OCI-LY7 (cell line): ENCODE measurements at regions not wholly inside any gene's neighbourhood (a gene's known extent, or its start where the extent isn't known, plus 50 kb on each side); places are given as distances from the start of the nearest gene placed in this dataset.

ENCODE experiments used
- BruUV-seq: library from RNA; stranded (reverse); fragments of 400-500 nt; replicated peaks from 2 replicates; lab custom pipeline; 2021; lab: Mats Ljungman, UMichigan
- CTCF ChIA-PET: fragments of 300-600 bp; sonication (Branson Sonifier 250); formaldehyde crosslinking; loops from one replicate; lab custom pipeline; 2022; ENCODE audit warnings: antibody characterized with exemption; ENCODE audit not compliant: unreplicated experiment; lab: Charles Lee
- POLR2A ChIA-PET: fragments of 300-600 bp; sonication (Branson Sonifier 250); formaldehyde crosslinking; loops from one replicate; lab custom pipeline; 2022; ENCODE audit warnings: antibody characterized with exemption; lab: Charles Lee
- DNase-seq: peaks from one replicate; pipeline ENCODE4 v3.0.0-alpha.2; 2015; ENCODE audit warnings: low spot score
- H2AFZ ChIP-seq: fragments of 200-600 bp; sonication (generic), shearing (Covaris generic); 2 replicates; pipeline ENCODE4 v1.6.1; 2014; ENCODE audit warnings: mild to moderate bottlenecking, antibody characterized with exemption, low read length, moderate library complexity
- H3K27ac ChIP-seq: fragments of 200-600 bp; sonication (generic); 2 replicates; pipeline ENCODE4 v1.5.1; 2014; ENCODE audit warnings: mixed run types, low read depth, mild to moderate bottlenecking, moderate library complexity, low read length, inconsistent platforms; ENCODE audit not compliant: poor library complexity, severe bottlenecking
- H3K36me3 ChIP-seq: fragments of 200-600 bp; sonication (generic); 2 replicates; pipeline ENCODE4 v1.6.1; 2014; ENCODE audit warnings: mild to moderate bottlenecking, antibody characterized with exemption, low read length, moderate library complexity, mixed read lengths; ENCODE audit not compliant: insufficient read depth
- H3K4me1 ChIP-seq: fragments of 200-600 bp; sonication (generic); 2 replicates; pipeline ENCODE4 v1.5.1; 2014; ENCODE audit warnings: mild to moderate bottlenecking, low read length; ENCODE audit not compliant: insufficient read depth, poor library complexity, severe bottlenecking
- H3K4me2 ChIP-seq: fragments of 200-600 bp; sonication (generic); 2 replicates; pipeline ENCODE4 v1.6.1; 2014; ENCODE audit warnings: mild to moderate bottlenecking, low read length
- H3K4me3 ChIP-seq: fragments of 200-600 bp; sonication (generic); 2 replicates; pipeline ENCODE4 v1.5.1; 2014; ENCODE audit warnings: mild to moderate bottlenecking, low read depth, low read length; ENCODE audit not compliant: poor library complexity, severe bottlenecking
- H3K79me2 ChIP-seq: fragments of 200-600 bp; sonication (generic); 2 replicates; pipeline ENCODE4 v1.6.1; 2016; ENCODE audit warnings: low read depth, mild to moderate bottlenecking, low read length, moderate library complexity, mixed read lengths; ENCODE audit not compliant: insufficient read depth
- H3K9me2 ChIP-seq: fragments of 200-600 bp; sonication (generic); 2 replicates; pipeline ENCODE4 v1.6.1; 2016; ENCODE audit warnings: mild to moderate bottlenecking, low read length, mixed read lengths; ENCODE audit not compliant: insufficient read depth
- H3K9me3 ChIP-seq: fragments of 200-600 bp; sonication (generic); 2 replicates; pipeline ENCODE4 v1.6.1; 2014; ENCODE audit warnings: mild to moderate bottlenecking, mixed run types, low read length, mixed read lengths
- H4K20me1 ChIP-seq: fragments of 200-600 bp; sonication (generic); 2 replicates; pipeline ENCODE4 v1.6.1; 2014; ENCODE audit warnings: mild to moderate bottlenecking, antibody characterized with exemption, low read length, moderate library complexity, mixed read lengths; ENCODE audit not compliant: insufficient read depth
- CTCF ChIP-seq: fragments of 200-600 bp; sonication (generic); conservative IDR thresholded peaks from 2 replicates; pipeline ENCODE4 v1.5.1; 2014; ENCODE audit warnings: mild to moderate bottlenecking, antibody characterized with exemption, low read length, moderate library complexity, mixed read lengths
- EZH2phosphoT487 ChIP-seq: fragments of 200-600 bp; sonication (generic); IDR thresholded peaks from 2 replicates; pipeline ENCODE4 v1.6.1; 2018; ENCODE audit warnings: low read depth, borderline replicate concordance, mild to moderate bottlenecking, mixed run types, antibody characterized with exemption, low read length, moderate library complexity, mixed read lengths
- intact Hi-C: fragments of 100-400 bp; cut with micrococcal nuclease; formaldehyde crosslinking; loops from one replicate; pipeline ENCODE4 v1.10.0; 2022; ENCODE audit not compliant: unreplicated experiment

- ChIA-PET POLR2A (interaction anchor here (0.5 to 0.7 kb wide), 2 partner anchors 11 to 432 kb away, joined by 3 to 4 read pairs; no protein-coding TSS in a partner anchor), CTCF (no interaction called here)
- no peaks in the 10 kb centered on the region for H3K4me1 ChIP-seq
- no peak overlapping the region for H3K4me3 ChIP-seq
- no peak overlapping the region for H3K4me2 ChIP-seq
- H3K79me2 ChIP-seq, result no peaks in the 10 kb centered on the region
- H3K27ac ChIP-seq, result no peak overlapping the region
- H3K9me2 ChIP-seq, result no peaks in the 10 kb centered on the region
- no peaks in the 10 kb centered on the region for H3K9me3 ChIP-seq
- H2AFZ ChIP-seq, result no peak overlapping the region
- H4K20me1 ChIP-seq, result no peaks in the 10 kb centered on the region
- intact Hi-C loops, result no loop called here
- DNase-seq, result no peak
- H3K36me3 ChIP-seq, result no peaks in the 10 kb centered on the region
- no peak for TF ChIP-seq EZH2phosphoT487
- TF ChIP-seq CTCF, result no peak
- BruUV-seq, result no TSS peak
These were observed 227.2 kb downstream of the SLC6A15 start for GRCh38 chr12:84685379-84685778.

DNA sequence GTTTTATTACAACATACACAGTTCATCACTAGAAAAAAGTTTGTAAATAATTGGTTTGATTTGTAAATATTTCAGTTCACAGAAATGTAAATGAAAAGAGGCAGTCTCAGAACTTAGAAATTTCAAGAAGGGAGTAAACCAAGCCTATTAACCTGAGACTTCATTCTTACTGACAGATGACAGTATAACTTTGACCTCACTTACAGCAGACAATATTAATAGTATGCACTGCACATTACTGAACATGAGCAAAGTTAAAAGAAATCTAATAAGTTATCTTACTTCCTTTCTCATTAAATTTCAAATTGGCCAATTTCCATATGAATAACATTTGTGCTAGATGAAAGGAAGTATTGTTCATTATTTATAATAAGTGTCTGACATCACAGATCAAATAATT is 235.8 kb downstream of the SLC6A15 start:
- H3K27ac ChIP-seq, result no peak overlapping the region
- intact Hi-C loops, result no loop called here
- no peak overlapping the region for H2AFZ ChIP-seq
- DNase-seq, result no peak
- no peaks in the 10 kb centered on the region for H3K9me3 ChIP-seq
- no peak overlapping the region for H3K4me2 ChIP-seq
- no peak overlapping the region for H3K4me3 ChIP-seq
- no peaks in the 10 kb centered on the region for H3K9me2 ChIP-seq
- no peaks in the 10 kb centered on the region for H3K79me2 ChIP-seq
- ChIA-PET CTCF (no interaction called here), POLR2A (interaction anchor here (0.6 kb wide), 2 partner anchors 113 to 628 kb away, joined by 3 to 4 read pairs; no protein-coding TSS in a partner anchor)
- BruUV-seq, result no TSS peak
- H4K20me1 ChIP-seq, result no peaks in the 10 kb centered on the region
- no peaks in the 10 kb centered on the region for H3K4me1 ChIP-seq
- no peaks in the 10 kb centered on the region for H3K36me3 ChIP-seq
- no peak for TF ChIP-seq EZH2phosphoT487
- no peak for TF ChIP-seq CTCF

GRCh38 chr12:84661786-84662185 is 250.8 kb downstream of the SLC6A15 start:
- ChIA-PET POLR2A (interaction anchor here (0.7 kb wide), 1 partner anchor 28 kb away, joined by 3 read pairs; no protein-coding TSS in a partner anchor), CTCF (no interaction called here)
- intact Hi-C loops, result no loop called here
- Histone ChIP-seq H3K9me2 (no peaks in the 10 kb centered on the region), H3K4me1 (no peaks in the 10 kb centered on the region), H3K9me3 (no peaks in the 10 kb centered on the region), H3K36me3 (no peaks in the 10 kb centered on the region), H3K79me2 (no peaks in the 10 kb centered on the region), H2AFZ (no peak overlapping the region), H3K27ac (no peak overlapping the region), H3K4me2 (no peak overlapping the region), H3K4me3 (no peak overlapping the region), H4K20me1 (no peaks in the 10 kb centered on the region)
- no peak for TF ChIP-seq EZH2phosphoT487
- no peak for TF ChIP-seq CTCF
- no TSS peak for BruUV-seq
- no peak for DNase-seq
